GM03348 (cell line): ENCODE measurements at regions not wholly inside any gene's neighbourhood (a gene's known extent, or its start where the extent isn't known, plus 50 kb on each side); places are given as distances from the start of the nearest gene placed in this dataset.
A peak's percentile ranks its signal among the peaks of the same experiment; 100 is the strongest.

Experiments
- DNase-seq: peaks from one replicate; pipeline ENCODE4 v3.0.0; 2012; ENCODE audit warnings: low spot score

DNA sequence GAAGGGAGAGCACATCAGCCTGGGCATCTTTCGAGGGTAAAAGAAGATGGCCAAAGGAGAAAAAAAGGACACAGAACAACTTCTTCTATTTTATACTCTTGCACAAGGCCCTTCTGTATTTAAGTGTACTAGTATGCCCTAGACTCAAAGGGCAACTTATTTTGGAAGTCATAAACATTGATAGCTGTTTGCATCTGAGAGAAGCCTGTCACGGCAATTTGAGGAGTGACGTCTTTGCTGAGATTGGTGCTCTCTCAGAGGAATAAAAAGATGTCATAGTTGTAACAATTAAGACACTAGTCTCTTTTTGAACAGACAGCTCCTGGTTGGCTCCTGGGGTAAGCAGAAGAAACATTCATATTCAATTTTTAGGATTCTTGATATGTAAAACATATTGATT is 260.4 kb upstream of the TTC14 start:
- DNase-seq = no peak

DNA sequence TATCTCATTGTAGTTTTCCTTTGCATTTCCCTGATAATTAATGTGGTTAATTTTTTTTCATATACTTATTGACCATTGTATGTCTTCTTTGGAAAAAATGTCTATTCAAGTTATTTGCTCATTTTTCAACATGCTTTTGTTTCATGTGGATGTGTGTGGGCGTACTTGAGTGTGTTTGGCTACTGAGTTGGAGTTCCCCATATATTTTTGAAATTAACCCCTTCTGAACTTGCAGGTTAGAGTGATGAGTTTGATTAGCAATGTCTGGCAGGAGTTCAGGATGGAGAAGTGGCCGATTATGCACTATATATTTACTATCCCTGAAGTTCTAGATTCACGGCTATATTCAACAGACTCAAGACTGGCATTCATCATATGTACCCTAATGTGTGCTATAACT is 250.4 kb upstream of the TTC14 start:
- no peak for DNase-seq

DNA sequence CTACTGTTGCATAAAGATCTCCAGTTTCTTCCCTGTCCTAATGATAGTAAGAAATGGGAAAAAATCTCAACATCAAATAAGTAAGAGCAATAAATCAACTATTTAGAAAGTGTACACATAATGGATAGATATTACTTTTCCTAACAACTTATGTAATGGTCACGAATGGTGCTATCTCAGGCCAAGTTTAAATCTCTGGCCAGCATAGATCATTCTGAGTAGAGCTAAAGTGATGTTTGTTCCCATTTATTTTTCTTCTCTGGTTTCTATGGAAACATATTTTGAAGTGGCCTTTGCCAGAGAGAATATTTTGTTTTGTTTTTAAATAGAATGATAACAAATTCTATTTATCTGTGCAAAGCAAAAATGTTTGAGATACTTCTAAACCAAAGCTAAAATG is 249.7 kb upstream of the TTC14 start:
- no peak for DNase-seq

DNA sequence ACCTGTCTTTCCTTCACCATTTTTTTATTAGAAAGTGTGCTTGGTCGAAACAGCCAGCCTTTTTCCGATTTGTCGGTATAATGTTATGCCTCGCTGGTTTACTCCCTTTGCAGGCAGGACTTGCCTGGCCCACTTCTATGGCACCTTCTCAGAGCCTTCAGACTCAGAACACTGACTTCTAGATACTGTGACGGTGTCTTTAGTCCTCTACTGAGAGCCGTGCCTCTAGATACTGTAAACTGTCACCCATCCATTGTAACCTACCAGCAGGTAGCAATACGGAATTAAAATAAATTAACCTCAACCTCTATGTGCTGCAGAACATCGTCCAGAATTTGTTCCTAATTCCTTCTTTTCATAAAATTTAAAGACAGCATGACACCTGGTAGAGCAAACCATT is 247.7 kb upstream of the TTC14 start:
- no peak for DNase-seq

DNA sequence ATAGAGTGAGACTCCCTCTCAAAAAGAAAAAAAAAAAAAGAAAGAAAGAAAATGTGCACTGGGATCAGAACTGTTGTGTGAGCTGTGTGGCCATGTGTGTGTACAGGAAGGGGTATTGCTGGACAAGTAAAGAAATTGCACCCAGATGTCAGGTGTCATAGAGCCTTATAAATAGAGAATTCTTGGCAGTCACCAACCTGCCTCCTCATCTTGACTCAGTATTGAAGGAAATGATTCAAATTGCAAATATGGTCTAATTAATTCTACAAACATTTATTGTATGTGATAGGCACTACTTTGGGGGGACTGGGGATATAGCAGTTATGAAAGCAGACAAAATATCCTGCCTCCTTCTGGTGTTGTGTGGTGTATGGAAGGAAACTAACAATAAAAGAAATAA is 243.8 kb upstream of the TTC14 start:
- DNase-seq = peak; percentile 33

DNA sequence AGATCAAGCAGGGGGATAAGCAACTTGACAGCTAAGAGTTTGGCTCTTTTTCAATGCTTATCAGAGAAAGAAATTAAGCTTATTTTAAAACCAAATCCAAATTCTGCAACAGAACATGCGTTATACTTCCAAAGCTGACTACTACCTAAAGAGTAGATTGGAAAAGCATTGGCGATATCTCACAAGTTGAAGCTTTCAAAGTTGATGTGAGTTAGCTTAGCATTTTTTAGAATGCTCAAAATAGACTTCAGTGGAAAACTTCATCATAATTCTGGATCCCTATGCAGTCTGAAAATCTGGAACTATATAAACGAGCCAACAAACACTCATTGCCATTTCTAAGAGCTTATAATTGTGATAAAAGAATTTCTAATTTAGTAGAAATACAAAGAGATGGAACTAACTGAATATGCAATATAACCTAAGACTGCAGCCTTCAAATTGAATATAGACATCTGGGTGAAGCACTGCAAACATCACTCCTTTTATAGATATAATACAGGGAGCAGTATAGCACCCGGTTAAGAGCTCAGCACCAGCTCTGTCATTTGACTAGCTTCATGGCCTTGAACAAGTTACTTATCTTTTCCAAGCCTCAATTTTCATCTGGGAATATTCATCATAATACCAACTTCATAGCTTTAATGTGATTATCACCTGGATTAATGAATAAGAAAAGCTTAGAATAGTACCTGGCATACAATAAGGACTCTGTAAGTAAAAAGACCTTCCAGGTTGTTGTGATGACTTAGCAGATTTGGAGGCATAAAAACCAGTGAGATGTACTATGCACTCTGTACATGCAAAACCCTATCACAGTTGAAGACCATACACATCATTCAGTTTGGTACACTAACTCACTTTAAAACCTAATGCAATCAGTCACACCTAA is 242.7 kb upstream of the TTC14 start:
- no peak for DNase-seq

DNA sequence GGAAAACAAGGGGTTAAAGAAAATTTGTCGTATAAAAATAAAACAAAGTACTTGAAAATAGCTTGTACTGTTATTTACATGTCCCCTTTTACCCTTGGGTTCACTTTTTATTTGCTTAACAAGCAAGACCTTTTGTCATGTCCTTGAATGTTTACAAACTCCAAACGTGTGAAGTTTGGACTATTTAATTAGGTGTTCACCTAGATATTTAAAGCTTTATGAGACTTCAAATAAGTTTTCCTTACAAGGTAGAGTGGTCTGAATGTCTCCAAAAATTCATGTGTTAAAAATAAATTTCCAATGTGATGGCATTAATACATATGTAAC is 242.0 kb upstream of the TTC14 start:
- no peak for DNase-seq

DNA sequence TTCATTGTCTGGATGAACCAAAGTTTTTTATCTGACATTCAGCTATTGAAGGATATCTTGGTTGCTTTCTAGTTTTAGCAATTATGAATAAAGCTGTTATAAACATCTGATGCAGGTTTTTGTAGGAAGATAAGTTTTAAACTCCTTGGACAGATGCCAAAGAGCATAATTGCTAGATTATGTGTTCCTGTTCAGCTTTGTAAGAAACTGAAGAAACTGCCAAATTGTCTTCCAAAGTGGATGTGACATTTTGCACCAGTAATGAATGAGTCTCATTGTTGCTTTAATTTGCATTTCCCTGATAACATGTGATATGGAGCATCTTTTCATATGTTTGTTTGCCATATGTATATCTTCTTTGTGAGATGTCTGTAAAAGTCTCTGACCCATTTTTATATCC is 239.9 kb upstream of the TTC14 start:
- no peak for DNase-seq

DNA sequence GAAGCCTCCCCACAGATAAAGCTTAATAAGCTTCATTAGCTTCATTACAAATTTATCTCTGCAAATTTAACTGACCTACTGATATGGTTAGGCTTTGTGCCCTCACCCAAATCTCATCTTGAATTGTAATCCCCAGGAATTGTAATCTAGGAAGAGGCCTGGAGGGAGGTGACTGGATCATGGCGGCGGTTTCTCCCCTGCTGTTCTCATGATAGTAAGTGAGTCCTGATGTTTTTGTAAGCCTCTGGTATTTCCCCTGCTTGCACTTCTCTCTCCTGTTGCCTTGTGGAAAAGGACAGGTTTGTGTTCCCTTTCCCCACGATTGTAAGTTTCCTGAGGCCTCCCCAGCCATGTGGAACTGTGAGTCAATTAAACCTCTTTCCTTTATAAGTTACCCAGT is 226.1 kb upstream of the TTC14 start:
- no peak for DNase-seq

DNA sequence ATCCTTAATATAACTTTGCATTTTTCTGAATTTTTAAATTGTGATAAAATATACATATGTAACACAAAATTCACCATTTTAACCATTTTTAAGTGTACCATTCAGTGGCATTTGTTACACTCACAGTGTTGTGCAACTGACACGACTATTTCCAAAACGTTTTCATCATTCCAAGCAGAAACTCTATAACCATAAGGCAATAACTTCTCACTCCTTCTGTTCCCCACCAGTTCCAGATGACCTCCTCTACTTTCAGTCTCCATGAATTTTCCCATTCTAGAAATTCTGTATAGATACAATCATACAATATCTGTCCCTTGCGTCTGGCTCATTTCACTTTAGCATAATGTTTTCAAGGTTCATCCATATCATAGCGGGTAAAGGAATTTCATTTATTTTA is 223.5 kb upstream of the TTC14 start:
- no peak for DNase-seq

DNA sequence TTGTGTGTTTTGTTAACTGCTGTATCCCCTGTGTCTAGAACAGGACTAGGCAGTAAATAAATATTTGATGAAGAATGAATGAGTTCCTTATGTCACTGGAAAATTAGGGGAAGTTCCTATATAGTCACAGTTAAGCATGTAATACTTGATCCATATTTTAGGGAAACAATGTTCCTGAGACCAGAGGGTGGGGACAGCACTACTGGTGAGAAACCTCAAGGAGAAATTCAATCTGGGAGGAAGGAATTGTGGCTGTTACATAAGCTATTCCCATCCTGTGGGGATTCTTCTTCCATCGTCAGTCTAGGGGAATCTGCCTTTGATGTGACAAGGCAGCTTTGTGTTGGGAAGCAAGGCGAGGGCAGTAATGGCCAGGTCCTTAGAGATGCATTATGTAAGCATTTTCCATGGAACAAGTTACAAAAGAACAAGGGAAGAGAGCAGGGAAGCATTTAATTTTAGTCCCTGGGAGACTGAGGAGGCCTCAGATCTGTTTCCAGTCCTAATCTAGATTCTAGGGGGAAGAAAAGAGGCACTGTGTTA is 219.3 kb upstream of the TTC14 start:
- DNase-seq = no peak

DNA sequence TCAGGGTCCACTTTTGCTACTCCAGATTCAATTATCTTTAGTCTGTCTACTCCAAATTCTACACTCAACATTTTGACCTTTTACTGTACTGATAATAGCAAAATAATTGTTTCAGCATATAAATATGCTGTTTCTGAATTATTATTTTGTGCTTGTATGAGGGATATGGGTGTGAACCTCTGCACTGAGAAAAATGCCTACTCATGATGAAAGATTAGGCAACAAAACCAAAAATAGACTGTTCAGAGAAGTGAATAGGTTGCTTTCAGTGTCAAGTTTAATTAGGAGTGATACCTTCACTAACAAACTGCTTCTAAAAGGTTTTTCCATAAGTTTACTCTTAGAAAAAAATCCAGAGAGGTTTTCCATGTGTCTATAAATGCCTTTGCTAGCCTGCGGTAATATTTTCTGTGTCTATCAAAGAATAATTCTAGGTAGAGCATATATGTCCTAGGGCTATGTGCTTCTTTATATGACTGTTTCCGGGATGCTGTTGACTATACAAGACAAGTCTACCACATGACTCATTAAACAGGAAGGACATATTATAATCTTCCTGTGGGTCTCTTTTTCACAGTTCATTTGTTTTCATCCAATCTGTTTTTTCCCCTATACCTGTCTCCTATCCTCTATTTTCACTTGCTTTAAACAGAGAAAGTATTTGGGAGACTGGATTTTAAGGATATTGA is 218.5 kb upstream of the TTC14 start:
- DNase-seq = peak; percentile 13

DNA sequence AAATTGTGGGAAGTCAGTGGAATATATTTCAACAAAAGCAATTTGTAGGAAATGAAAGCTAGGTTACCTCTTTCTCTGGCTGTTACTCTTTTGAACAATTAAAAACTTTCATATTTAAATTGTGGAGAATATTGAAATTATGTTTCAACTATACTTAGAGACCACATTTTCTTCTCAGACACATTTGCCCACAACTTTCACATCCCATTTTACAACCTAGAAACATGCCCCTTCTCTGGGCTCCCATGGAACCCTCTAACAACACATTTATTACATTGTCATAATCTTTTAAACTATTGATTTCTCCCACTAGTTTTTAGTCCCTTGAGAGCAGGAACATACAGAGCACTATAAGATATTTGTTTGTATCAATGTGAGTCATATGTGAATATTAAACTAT is 211.7 kb upstream of the TTC14 start:
- DNase-seq = no peak

DNA sequence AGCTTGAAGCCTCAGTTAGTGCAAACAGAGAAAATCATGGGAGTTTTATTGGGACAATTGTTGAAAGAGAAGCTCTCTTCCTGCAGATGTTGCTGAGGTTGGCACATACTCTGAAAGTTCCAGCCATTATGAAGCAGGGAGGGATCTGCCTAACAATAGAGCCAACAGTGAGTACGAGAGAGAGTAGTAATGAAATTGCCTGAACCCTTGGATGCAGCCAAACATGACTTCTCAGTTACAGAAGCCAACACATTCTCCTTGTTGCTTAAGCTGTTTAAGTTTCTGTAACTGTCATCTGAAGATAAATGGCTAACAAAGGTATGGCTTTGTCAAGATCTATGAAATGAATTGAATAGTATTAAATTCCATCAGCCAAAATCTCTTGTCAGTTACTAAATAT is 211.0 kb upstream of the TTC14 start:
- no peak for DNase-seq

DNA sequence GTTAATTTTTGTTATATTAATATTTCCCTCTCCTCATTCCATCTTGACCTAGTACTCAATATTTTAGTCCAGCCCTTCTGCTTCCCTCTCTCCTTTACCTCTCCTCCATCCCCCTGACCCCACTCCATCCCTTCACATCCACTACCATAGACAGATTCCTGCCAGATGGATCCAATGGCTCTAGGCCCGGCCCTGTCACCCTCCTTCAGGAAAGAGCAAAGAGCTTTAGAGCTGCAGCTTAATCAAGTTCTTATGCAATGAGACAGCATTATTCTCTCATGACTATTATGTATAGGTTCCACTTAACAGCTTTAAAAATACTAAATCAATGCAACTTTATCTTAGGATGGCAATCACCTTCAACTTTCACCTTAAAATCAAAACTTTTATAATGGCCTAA is 200.7 kb upstream of the TTC14 start:
- peak; percentile 16 for DNase-seq

DNA sequence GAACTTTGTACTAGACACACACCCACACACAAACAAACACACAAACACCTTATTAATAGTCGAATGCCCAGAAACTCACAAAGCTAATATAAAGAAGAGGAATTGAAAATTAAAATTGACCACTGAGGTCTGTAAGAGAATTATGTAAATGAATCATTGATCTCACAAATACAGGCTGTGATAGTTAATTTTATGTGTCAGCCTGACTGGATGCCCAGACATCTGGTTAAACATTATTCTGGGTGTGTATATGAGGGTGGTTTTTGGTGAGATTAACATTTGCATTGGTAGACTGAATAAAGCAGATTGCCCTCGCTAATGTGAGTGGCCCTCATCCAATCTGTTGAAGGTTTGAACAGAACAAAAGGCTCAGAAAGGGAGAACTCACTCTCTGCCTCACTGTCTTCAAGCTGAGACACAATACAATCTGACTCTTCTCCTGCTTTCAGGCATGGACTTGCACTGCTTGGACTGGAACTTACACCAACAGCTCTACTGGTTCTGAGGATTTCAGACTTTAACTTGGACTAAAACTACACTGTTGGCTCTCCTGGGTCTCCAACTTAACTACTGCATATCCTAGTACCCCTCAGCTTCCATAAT is 199.4 kb upstream of the TTC14 start:
- DNase-seq = no peak

DNA sequence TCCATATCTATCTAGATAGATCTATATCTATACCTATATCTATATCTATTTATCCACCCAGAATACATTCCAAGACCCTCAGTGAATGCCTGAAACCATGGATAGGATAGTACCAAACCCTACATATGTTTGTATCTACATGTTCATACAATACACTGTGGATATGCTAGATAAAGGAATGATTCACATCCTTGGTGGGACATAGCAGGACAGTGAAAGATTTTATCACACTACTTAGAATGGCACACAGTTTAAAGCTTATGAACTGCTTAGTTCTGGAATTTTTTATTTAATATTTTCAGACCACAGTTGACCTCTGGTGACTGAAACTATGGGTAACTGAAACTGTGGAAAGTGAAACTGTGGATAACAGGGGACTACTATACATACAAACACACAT is 198.8 kb upstream of the TTC14 start:
- DNase-seq = no peak

DNA sequence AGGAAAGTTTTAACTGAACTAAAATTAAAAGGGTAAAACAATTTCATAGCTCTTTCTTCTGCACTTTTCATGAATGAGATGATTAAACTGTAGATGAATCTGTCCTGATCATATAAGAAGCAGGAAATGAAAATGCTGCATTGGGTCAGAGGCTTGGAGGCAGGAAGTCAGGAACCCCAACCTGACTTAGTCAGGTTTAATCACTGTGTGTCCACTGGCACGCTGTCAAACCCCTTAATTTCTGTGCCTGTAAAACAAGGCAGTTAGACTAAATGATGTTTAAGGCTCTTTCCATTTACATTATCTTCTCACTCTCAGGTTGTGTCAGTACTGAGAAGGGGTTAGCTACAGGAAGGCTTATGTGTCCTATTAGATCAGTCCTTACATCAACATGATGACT is 193.3 kb upstream of the TTC14 start:
- no peak for DNase-seq

DNA sequence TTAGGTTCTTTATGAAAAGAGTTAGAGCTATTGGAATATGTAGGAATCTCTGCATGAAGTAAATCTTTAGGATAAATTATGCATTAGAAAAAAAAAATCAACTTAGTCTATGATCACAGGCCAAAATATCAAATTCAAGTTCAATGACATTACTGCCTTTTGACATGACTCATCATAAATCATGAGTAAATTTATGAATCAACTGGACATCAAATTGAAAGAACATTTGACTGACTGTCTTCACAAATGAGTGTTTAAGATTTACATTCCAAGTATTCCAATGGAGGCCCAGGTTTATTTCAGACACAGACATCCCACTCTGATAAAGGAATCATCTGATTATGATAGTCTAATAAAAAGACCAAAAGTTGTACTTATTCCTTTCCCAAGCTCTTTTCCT is 192.8 kb upstream of the TTC14 start:
- DNase-seq = no peak

DNA sequence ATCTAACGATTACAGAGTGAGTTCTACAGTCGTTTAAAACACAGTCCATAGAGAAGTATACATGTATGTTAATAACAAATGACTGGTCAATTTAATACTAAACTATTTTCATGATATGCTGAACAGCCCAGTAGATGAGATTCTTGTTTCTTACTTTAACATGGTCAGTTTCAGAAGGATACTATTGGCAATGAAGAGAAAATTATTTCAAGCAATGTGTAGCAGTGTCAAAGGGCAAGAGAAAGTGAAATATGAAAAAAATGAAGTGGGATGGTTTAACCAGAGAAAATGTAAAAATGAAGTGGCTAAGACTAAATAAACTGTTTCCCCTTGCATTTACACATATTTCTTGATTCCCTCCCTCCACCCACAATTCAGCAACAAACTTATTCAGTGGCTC is 192.1 kb upstream of the TTC14 start:
- no peak for DNase-seq

DNA sequence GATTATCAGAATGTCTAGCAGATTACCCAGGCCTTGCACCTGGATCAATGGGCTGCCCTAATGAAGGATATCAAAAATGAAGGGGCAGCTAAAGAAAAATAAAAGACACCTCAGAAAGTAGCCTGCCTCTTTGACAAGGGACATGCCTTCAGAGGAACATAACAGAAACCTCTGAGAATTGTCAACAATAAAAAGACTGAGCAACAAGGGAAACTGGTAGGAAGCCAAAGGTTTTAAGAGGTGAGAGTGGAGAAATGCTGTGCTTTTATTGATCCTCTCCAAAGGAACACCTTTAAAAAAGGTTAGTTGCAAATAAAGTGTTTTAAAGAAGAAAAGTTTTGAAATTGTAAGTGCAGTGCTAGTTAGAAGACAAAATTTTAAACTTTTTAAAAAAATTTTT is 187.8 kb upstream of the TTC14 start:
- DNase-seq = no peak

DNA sequence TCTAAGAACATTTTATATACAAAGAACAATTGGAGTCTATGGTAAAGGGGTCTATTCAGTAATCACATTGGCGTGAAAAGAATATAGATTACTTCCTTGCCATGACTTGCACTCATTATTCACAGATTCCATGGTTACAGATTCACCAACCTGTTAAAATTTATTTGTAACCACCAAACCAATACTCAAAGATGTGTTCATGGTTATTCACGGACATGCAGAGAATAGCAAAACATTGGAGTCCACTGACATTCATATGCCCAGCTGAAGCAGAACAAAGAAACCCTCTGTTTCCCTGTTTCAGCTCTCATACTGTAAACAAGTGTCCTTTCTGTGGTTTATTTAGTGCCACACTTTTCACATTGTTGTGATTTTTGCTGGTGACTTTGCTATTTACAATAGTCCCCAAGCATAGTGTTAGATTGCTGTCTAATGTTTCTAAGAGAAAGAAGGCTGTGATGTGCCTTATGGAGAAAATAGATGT is 185.8 kb upstream of the TTC14 start:
- no peak for DNase-seq

DNA sequence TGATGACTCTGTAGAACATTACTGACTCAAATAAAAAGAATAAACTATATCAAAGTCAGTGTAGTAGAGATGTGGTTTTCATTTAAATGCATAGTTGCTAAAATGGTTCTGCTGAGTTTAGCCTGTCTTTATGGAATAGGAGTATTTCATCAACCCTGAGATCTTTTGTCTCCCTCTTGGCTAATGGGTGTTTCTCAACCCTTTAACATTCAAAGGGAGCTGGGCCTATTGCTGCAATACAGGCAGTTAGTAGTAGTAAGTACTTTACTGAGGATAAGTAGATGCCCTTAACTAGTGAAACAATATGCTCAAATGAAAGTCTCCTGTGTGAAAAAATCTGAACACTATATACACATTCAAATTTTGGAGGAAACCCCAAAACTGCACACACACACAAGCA is 184.7 kb upstream of the TTC14 start:
- no peak for DNase-seq
